ENCODE measurements at regions not wholly inside any gene's neighbourhood (a gene's known extent, or its start where the extent isn't known, plus 50 kb on each side); places are given as distances from the start of the nearest gene placed in this dataset.
"Not testable (repeated sequence)": the region's sequence is repeated elsewhere in the genome, so short reads cannot be mapped to it uniquely, and the experiment has no call there.

DNA sequence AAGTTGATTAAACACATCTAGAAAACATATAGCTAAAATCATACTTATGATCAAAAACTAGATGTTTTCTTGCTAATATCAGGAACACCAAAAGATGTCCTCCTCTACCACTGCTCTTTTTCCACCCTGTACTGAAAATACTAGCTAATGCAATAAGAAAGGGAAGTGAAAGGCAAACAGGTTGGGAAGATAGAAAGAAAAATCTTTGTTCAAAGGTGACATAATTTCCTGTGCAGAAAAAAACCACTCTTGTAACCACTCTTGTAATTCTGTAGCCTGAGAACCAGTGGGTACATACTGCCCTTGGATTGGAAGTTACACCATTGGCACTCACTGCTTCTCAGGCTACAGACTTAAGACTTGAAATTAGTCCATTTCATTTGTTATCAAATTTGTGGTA lies 258.9 kb upstream of the TGIF2LY start:
- not testable (repeated sequence) for DNase-seq (ENCODE audit: low spot score); FAIRE-seq

DNA sequence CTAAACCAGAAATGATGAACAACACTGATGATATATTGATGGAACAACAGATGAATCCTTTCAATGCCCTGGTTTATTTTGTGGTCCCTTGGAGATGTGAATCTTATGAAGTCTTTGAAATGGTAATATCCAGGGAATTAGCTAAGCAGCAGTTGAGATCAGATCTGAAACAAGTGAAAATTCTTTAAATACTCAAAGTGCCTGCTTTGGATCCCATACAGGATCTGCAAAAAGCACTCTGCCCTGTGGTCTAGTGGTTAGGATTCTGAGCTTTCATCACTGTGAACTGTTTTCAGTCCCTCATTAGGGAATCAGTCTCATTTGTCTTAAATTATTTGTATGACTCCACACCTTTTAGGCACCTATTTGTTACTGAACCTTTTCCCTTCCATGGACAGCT lies 211.3 kb upstream of the TGIF2LY start:
- FAIRE-seq; DNase-seq (ENCODE audit: low spot score): not testable (repeated sequence)

DNA sequence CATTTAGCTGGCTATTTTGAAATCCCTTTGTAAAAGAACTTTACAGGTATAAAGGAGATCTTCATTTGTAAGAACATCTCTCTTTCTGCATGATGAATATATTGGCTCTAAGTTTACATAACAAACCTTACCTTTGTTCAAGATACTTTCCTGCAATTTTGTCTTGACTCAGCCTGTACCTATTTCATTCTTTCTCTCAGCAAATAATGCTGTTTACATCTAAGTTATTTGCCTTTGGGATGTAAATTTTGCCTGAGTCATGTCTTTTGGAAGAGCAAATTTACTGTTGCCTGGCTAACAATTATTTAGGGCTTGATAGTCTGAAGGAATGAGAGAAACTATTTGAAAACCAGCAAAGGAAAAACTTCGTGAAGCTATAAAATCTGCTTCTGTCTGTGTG lies 210.4 kb upstream of the TGIF2LY start:
- not testable (repeated sequence) for DNase-seq (ENCODE audit: low spot score); FAIRE-seq

DNA sequence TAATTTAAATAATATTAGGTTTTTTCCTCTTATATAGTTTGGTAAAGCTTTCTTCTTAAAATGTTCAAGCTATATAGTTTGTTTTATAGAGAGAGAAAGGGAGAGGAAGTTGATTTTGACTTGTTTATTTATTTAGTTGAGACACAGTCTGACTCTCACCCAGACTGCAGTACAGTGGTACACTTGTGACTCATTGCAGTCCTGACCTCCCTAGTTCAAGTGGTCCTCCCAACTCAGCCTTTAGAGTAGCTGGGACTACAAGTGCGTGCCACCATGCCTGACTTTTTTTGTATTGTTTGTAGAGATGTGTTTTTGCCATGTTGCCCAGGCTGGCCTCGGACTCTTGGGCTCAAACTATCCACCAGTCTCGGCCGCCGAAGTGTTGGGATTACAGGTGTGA lies 187.4 kb upstream of the TGIF2LY start:
- not testable (repeated sequence) for DNase-seq (ENCODE audit: low spot score); FAIRE-seq

DNA sequence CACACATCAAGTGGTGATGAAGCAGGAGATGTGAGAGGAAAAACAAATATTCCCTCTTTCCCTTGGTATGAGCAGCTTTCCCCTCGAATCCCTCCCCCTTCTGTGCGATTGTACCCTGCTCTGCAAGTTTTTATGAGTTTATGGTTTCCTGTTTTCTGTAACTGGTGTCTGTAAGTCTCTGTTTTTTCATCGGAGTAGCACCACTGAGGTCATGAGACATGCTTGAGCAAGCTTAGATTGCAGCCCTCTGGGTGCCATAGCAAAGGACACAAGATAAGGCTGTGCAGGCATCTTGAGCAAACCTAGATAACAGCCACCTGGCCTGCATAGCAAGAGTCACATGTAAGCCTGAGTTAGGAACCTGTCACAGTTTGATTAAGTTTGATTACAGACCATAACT lies 174.6 kb upstream of the TGIF2LY start:
- FAIRE-seq; DNase-seq (ENCODE audit: low spot score): not testable (repeated sequence)

DNA sequence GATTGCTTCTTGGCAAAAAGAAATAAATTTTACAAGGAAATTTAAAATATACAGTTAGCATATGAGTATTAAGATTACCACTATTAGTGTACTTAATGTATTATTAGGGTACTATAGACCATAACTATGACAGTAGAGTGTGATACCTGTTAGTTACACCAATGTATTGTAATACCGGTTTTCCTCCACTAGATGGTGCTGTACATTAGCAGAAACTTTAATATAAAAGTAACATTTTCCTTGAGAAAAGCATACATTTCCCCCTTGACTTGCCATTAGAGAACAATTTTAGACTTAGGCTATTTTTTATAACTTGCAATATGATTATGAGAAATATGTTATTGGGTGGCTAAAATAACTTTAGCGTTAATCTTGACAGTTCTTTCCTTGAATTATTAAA lies 173.3 kb upstream of the TGIF2LY start:
- FAIRE-seq, result peak; percentile 86
- DNase-seq (ENCODE audit: low spot score), result peak; percentile 7

DNA sequence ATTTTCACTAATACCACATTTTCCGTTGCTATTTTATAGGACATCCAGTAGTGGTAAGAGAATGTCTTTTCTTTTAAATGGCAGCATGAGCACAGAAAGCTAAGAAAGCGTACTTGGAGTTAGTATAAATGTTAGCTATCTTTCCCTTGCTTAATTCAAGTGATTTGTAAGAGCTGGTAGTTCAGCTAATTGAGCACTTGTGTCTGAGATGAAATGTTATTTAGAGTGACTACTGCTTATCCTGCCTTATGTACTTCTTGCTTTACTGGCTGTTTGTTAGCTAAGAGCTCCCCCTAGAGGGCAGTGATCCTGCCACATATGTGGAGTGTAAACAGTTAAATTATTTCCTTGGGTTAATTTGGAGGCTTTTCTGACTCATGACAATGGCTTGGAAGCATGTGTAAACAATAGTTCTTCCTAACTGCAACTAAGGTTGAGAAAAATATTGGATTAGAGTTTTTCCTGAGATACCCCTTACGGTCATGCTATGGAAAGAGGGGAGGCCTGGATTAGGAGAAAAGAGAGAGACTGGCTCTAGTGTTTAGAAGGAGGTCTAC lies 171.9 kb upstream of the TGIF2LY start:
- peak; percentile 58 for FAIRE-seq
- DNase-seq (ENCODE audit: low spot score), result not testable (repeated sequence)

DNA sequence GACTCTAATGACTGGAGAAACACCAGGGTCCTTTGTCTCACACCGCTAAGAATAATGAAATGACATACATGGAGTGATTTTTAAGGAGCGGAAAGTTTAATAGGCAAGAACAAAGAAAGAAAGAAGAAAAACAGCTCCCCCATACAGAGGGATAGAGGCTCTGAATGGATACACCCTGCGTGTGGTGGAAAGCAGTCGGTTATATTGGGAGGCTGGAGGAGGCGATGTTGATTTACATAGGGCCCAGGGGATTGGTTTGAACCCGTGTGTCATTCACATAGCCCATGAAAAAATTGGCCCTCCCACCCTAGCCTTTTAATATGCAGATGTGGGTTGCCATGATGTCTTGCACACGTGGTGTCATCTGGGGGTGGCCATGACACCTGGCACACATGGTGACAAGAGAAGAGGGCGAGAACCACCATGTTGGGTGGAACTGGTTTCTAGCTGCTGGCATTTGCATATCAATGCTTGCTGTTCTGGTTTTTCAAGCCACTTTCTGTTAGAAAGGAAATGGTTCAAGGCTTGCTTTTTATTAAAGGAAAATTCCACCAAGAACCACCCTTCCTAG lies 168.5 kb upstream of the TGIF2LY start:
- FAIRE-seq; DNase-seq (ENCODE audit: low spot score): not testable (repeated sequence)

All from RCC 7860 (cell line).